ENCODE measurements at regions not wholly inside any gene's neighbourhood (a gene's known extent, or its start where the extent isn't known, plus 50 kb on each side); places are given as distances from the start of the nearest gene placed in this dataset.

GRCh38 chr22:46094676-46095075, 55.6 kb upstream of the PPARA start:
- TF ChIP-seq, protein P1, sequence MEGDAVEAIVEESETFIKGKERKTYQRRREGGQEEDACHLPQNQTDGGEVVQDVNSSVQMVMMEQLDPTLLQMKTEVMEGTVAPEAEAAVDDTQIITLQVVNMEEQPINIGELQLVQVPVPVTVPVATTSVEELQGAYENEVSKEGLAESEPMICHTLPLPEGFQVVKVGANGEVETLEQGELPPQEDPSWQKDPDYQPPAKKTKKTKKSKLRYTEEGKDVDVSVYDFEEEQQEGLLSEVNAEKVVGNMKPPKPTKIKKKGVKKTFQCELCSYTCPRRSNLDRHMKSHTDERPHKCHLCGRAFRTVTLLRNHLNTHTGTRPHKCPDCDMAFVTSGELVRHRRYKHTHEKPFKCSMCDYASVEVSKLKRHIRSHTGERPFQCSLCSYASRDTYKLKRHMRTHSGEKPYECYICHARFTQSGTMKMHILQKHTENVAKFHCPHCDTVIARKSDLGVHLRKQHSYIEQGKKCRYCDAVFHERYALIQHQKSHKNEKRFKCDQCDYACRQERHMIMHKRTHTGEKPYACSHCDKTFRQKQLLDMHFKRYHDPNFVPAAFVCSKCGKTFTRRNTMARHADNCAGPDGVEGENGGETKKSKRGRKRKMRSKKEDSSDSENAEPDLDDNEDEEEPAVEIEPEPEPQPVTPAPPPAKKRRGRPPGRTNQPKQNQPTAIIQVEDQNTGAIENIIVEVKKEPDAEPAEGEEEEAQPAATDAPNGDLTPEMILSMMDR (IDR thresholded peaks at IDR 0.05; ENCODE audit: low read depth, low read length): no peak
- TF ChIP-seq EZH2phosphoT487 (IDR thresholded peaks at IDR 0.05; ENCODE audit: low read depth): no peak
